Neural progenitor cell (in vitro differentiated cells): ENCODE measurements at regions not wholly inside any gene's neighbourhood (a gene's known extent, or its start where the extent isn't known, plus 50 kb on each side); places are given as distances from the start of the nearest gene placed in this dataset.
"Not testable (repeated sequence)": the region's sequence is repeated elsewhere in the genome, so short reads cannot be mapped to it uniquely, and the experiment has no call there.

Experiments
- DNase-seq: peaks from one replicate; pipeline ENCODE4 v3.0.0-alpha.2; 2016; ENCODE audit warnings: low spot score
- H2AFZ ChIP-seq: fragments of 200-600 bp; sonication (generic); replicated peaks from 2 replicates; pipeline ENCODE4 v1.6.1; 2016; ENCODE audit warnings: antibody characterized with exemption
- H3F3A ChIP-seq: fragments of 200-600 bp; sonication (generic); 2 replicates; pipeline ENCODE4 v1.6.1; 2016; ENCODE audit warnings: antibody characterized with exemption, low read depth
- H3K27ac ChIP-seq: fragments of 200-600 bp; sonication (generic); 2 replicates; pipeline ENCODE4 v1.5.1; 2016; ENCODE audit warnings: mild to moderate bottlenecking
- H3K27me3 ChIP-seq: fragments of 200-600 bp; sonication (generic); 2 replicates; pipeline ENCODE4 v1.6.1; 2016; ENCODE audit warnings: mild to moderate bottlenecking, moderate library complexity
- H3K36me3 ChIP-seq: fragments of 200-600 bp; sonication (generic); 2 replicates; pipeline ENCODE4 v1.5.1; 2016
- H3K4me1 ChIP-seq: fragments of 200-600 bp; sonication (generic); 2 replicates; pipeline ENCODE4 v1.6.1; 2016; ENCODE audit warnings: mixed run types
- H3K4me2 ChIP-seq: fragments of 200-600 bp; sonication (generic); 2 replicates; pipeline ENCODE4 v1.6.1; 2016
- H3K4me3 ChIP-seq: fragments of 200-600 bp; sonication (generic); 2 replicates; pipeline ENCODE4 v1.5.1; 2016
- H3K79me2 ChIP-seq: fragments of 200-600 bp; sonication (generic); 2 replicates; pipeline ENCODE4 v1.6.1; 2016; ENCODE audit warnings: low read depth
- H3K9ac ChIP-seq: fragments of 200-600 bp; sonication (generic); 2 replicates; pipeline ENCODE4 v1.6.1; 2016
- H3K9me3 ChIP-seq: fragments of 200-600 bp; sonication (generic); 2 replicates; pipeline ENCODE4 v1.5.1; 2016; ENCODE audit warnings: low read depth
- H4K20me1 ChIP-seq: fragments of 200-600 bp; sonication (generic); 2 replicates; pipeline ENCODE4 v1.6.1; 2016; ENCODE audit warnings: low read depth
- H3K27ac Mint-ChIP-seq: 3 replicates; pipeline ENCODE4 v1.8.0; 2021; ENCODE audit warnings: mixed read lengths
- H3K27me3 Mint-ChIP-seq: 2 replicates; pipeline ENCODE4 v1.8.0; 2022; ENCODE audit warnings: low read depth, mild to moderate bottlenecking, inconsistent platforms, moderate library complexity, mixed read lengths; ENCODE audit not compliant: insufficient read depth
- H3K36me3 Mint-ChIP-seq: 3 replicates; pipeline ENCODE4 v1.8.0; 2021; ENCODE audit warnings: mixed read lengths
- H3K4me1 Mint-ChIP-seq: 3 replicates; pipeline ENCODE4 v1.8.0; 2021; ENCODE audit warnings: mixed read lengths
- H3K4me3 Mint-ChIP-seq: 3 replicates; pipeline ENCODE4 v1.8.0; 2021; ENCODE audit warnings: mild to moderate bottlenecking, moderate library complexity, mixed read lengths
- H3K9me3 Mint-ChIP-seq: 3 replicates; pipeline ENCODE4 v1.8.0; 2020; ENCODE audit warnings: mixed read lengths
- CTCF ChIP-seq: fragments of 200-600 bp; sonication (generic); IDR thresholded peaks from 2 replicates; pipeline ENCODE4 v1.5.1; 2017; ENCODE audit warnings: antibody characterized with exemption, mild to moderate bottlenecking
- EZH2 ChIP-seq: fragments of 200-600 bp; sonication (generic); IDR thresholded peaks from 2 replicates; pipeline ENCODE4 v1.6.1; 2017; ENCODE audit warnings: antibody characterized with exemption, mild to moderate bottlenecking, moderate library complexity
- EZH2phosphoT487 ChIP-seq: fragments of 200-600 bp; sonication (generic); IDR thresholded peaks from 2 replicates; pipeline ENCODE4 v1.6.1; 2017; ENCODE audit warnings: antibody characterized with exemption

DNA sequence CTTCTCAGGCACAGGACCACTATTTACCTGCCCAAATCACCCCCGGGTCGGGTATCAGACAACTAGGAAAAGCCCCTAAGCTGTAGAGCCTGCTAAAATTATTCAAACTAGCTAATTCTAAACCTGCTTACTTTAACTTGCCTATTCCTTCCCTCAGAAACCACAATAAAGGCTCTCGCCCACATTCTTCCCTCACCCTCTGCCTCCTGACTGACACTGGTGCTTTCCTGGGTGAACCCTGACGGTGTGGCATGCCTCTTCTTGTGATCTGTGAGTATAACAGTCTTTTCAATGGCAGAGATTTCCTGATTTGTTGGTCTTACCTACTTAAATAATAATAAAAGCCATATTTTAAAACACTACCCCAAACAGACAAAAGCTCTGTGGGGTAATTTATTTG is 209.4 kb upstream of the XIST start:
- Histone ChIP-seq H3K9me3 (no peaks in the 10 kb centered on the region), H3K4me3 (no peak overlapping the region), H2AFZ (no peak overlapping the region), H3K27me3 (no peaks in the 10 kb centered on the region), H3K4me2 (no peak overlapping the region), H3K79me2 (no peaks in the 10 kb centered on the region), H3K36me3 (no peaks in the 10 kb centered on the region), H3K9ac (no peak overlapping the region), H3K4me1 (no peaks in the 10 kb centered on the region), H3K27ac (no peak overlapping the region), H4K20me1 (no peaks in the 10 kb centered on the region), H3F3A (no peaks in the 10 kb centered on the region)
- no peak for DNase-seq
- TF ChIP-seq EZH2 (no peak), EZH2phosphoT487 (no peak), CTCF (no peak)
- no peaks in the 10 kb centered on the region for H3K4me1 Mint-ChIP-seq
- no peak overlapping the region for H3K4me3 Mint-ChIP-seq
- no peaks in the 10 kb centered on the region for H3K36me3 Mint-ChIP-seq
- no peaks in the 10 kb centered on the region for H3K9me3 Mint-ChIP-seq
- H3K27ac Mint-ChIP-seq: no peak overlapping the region
- H3K27me3 Mint-ChIP-seq: no peaks in the 10 kb centered on the region

- Mint-ChIP-seq H3K9me3 (peaks cover 23% of the 10 kb centered on the region), H3K4me1 (no peaks in the 10 kb centered on the region), H3K4me3 (no peak overlapping the region), H3K36me3 (peaks cover 6% of the 10 kb centered on the region), H3K27me3 (no peaks in the 10 kb centered on the region), H3K27ac (no peak overlapping the region)
- Histone ChIP-seq H3K9me3 (peaks cover 10% of the 10 kb centered on the region), H3K27me3 (no peaks in the 10 kb centered on the region), H2AFZ (no peak overlapping the region), H3K36me3 (no peaks in the 10 kb centered on the region), H3K27ac (no peak overlapping the region), H4K20me1 (no peaks in the 10 kb centered on the region), H3K4me2 (no peak overlapping the region), H3K4me1 (no peaks in the 10 kb centered on the region), H3K9ac (no peak overlapping the region), H3F3A (no peaks in the 10 kb centered on the region), H3K79me2 (no peaks in the 10 kb centered on the region), H3K4me3 (no peak overlapping the region)
- no peak for TF ChIP-seq CTCF
- DNase-seq: no peak
Observed at GRCh38 chrX:74049126-74049525, 196.6 kb upstream of the XIST start.

GRCh38 chrX:74034066-74034465 is 181.6 kb upstream of the XIST start:
- not testable (repeated sequence) for H4K20me1 ChIP-seq, H3K27ac ChIP-seq, H3K4me1 ChIP-seq, DNase-seq, H3K36me3 ChIP-seq, H3K9ac ChIP-seq, H3K36me3 Mint-ChIP-seq, H3K4me3 Mint-ChIP-seq, H2AFZ ChIP-seq, H3K4me2 ChIP-seq, H3K79me2 ChIP-seq, H3F3A ChIP-seq, H3K4me3 ChIP-seq, H3K9me3 ChIP-seq, H3K27ac Mint-ChIP-seq, H3K27me3 Mint-ChIP-seq, H3K4me1 Mint-ChIP-seq, H3K27me3 ChIP-seq
- peaks cover 34% of the 10 kb centered on the region for H3K9me3 Mint-ChIP-seq

DNA sequence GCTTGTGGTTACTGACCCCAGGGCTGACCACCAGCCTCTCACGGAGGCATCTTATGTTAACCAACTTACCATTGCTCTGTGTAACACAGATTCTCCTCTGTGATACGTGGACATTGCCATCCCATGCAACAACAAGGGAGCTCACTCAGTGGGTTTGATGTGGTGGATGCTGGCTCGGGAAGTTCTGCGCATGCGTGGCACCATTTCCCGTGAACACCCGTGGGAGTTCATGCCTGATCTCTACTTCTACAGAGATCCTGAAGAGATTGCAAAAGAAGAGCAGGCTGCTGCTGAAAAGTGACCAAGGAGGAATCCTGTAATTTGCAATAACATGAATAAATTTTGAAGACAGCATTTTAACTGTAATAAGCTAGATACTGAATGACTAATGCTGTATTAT is 179.0 kb upstream of the XIST start:
- not testable (repeated sequence) for H3K4me3 ChIP-seq, H3K36me3 ChIP-seq, H3K9me3 ChIP-seq, H3K9ac ChIP-seq, H3K27ac Mint-ChIP-seq, H3F3A ChIP-seq, H2AFZ ChIP-seq, H3K27ac ChIP-seq, H4K20me1 ChIP-seq, H3K27me3 Mint-ChIP-seq, DNase-seq, H3K27me3 ChIP-seq, H3K4me1 Mint-ChIP-seq, H3K4me2 ChIP-seq, H3K36me3 Mint-ChIP-seq, H3K4me1 ChIP-seq, H3K4me3 Mint-ChIP-seq, H3K79me2 ChIP-seq
- peaks cover 22% of the 10 kb centered on the region for H3K9me3 Mint-ChIP-seq

- H3K79me2 ChIP-seq, H3K4me3 Mint-ChIP-seq, H3K27ac ChIP-seq, H3F3A ChIP-seq, H3K4me1 ChIP-seq, H2AFZ ChIP-seq, H3K4me2 ChIP-seq, H3K27me3 Mint-ChIP-seq, H3K4me3 ChIP-seq, H3K36me3 Mint-ChIP-seq, DNase-seq, H3K36me3 ChIP-seq, H3K27ac Mint-ChIP-seq, H4K20me1 ChIP-seq, H3K9me3 ChIP-seq, H3K27me3 ChIP-seq, H3K9ac ChIP-seq, H3K4me1 Mint-ChIP-seq: not testable (repeated sequence)
- peaks cover 21% of the 10 kb centered on the region for H3K9me3 Mint-ChIP-seq
Observed at GRCh38 chrX:74030766-74031165, 178.3 kb upstream of the XIST start.

- not testable (repeated sequence) for H3K4me1 ChIP-seq, H3K27me3 Mint-ChIP-seq, H3K36me3 ChIP-seq, DNase-seq, H3F3A ChIP-seq, H4K20me1 ChIP-seq, H3K79me2 ChIP-seq, H3K4me1 Mint-ChIP-seq, H3K9ac ChIP-seq, H3K4me3 Mint-ChIP-seq, H2AFZ ChIP-seq, H3K27ac Mint-ChIP-seq, H3K27me3 ChIP-seq, H3K4me3 ChIP-seq, H3K27ac ChIP-seq, H3K4me2 ChIP-seq
- Mint-ChIP-seq H3K36me3 (peaks cover 15% of the 10 kb centered on the region), H3K9me3 (peaks cover 20% of the 10 kb centered on the region)
- peaks cover 14% of the 10 kb centered on the region for H3K9me3 ChIP-seq
Observed at GRCh38 chrX:74025145-74025544, 172.6 kb upstream of the XIST start.
